Activated naive CD4-positive, alpha-beta T cell treated with anti-CD3 and anti-CD28 coated beads, Interleukin-2, amount 50 U/mL, for 16 hours (primary cell): ENCODE measurements at regions not wholly inside any gene's neighbourhood (a gene's known extent, or its start where the extent isn't known, plus 50 kb on each side); places are given as distances from the start of the nearest gene placed in this dataset.

Source experiments
- DNase-seq: peaks from one replicate; pipeline ENCODE4 v3.0.0-alpha.2; 2020

- no peak for DNase-seq
Observed at GRCh38 chr1:38375035-38375434, 328.4 kb upstream of the POU3F1 start.

- no peak for DNase-seq
Observed at GRCh38 chr1:38371505-38371844, 324.9 kb upstream of the POU3F1 start.

- no peak for DNase-seq
Observed at GRCh38 chr1:38370716-38371504, 324.3 kb upstream of the POU3F1 start.

- no peak for DNase-seq
Observed at GRCh38 chr1:38365242-38365641, 318.6 kb upstream of the POU3F1 start.

DNA sequence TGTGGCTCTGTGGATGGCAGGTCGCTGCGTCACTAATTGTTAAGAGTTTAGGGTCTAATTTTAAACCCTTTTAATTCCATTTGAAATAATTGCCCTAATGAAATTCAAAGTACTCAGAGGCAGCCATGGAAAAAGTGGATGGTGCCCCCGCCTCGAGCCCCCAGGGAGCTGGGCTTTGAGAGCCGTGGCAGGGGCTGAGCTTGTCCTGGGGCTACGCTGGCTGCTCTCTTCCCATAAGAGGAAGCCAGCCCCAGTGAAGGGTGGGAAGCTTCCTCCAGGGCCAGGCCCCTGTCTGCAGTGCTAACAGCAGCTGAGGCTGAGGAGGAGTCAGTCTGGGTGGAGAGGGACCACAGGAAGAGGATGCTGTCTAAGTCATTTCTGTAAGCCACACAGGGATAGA is 315.0 kb upstream of the POU3F1 start:
- no peak for DNase-seq

DNA sequence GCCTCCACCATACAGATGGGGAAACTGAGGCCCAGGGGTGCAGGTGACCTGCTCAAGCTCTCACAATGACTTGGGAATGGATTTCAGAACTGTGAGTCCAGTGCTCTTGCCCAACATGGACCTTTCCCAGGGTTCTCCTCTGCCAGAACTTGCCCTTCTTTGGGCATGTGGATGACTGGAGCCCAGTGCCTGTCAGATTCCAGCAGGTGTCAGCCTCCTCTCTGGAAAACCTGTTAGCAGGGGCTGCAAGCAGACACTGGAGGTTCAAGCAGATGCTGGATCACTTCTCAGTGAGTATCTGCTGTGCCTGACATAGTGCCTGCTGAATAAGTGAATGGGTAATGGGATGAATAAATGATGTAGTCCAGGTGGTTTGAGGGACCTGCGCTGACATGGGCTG is 314.2 kb upstream of the POU3F1 start:
- DNase-seq = no peak

DNA sequence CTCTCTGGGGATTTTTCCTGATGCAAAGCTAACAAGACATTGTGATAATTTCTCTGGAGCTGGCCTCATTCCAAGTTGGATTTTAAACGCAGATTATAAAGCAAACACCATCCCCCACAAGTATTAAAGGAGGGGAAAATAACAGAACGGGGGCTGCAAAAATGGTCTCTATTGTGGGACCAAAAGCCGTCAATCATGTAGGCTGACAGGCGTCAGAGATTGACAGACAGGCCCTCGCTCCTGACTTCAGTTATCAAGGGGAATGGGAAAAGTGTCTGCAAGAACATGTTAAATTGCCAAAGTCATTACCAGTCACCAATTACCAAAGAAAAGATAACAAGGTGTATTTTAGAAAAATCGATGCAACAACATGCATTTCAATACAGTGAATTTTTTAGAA is 307.4 kb upstream of the POU3F1 start:
- no peak for DNase-seq

GRCh38 chr1:38352869-38353268 is 306.3 kb upstream of the POU3F1 start:
- DNase-seq = no peak

DNA sequence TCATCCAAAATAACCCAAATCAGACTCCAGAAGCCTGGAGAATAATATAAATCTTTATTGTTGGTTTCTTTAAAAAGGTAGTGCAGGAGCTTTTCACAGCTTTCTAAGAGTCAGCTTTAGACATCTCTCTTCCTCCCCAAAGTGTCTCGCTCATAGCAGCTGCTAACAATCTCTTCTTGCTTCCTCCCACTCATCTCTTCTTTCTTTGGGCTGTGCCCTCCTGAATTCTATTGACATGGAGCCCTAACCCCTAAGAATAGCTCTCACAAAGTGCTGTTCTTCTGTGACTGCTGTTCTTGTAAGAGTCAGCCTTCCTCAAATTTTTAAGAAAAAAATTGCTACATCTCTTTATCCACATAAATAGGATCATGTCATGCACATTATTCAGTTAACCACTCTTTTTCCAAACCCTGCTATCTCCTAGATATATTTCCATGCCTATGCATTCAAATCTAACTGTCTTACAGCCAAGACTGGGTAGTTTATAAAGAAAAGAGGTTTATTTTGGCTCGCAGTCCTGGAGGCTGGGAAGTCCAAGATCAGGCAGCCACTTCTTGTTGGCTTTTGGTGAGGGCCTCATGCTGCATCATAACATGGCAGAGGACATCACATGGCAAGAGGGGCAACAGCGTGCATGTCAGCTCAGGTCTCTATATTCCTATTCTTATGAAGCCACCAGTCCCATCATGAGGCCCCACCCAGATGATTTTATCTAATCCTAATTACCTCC is 301.0 kb upstream of the POU3F1 start:
- DNase-seq = no peak

- DNase-seq = no peak
Observed at GRCh38 chr1:38344716-38345115, 298.1 kb upstream of the POU3F1 start.

DNA sequence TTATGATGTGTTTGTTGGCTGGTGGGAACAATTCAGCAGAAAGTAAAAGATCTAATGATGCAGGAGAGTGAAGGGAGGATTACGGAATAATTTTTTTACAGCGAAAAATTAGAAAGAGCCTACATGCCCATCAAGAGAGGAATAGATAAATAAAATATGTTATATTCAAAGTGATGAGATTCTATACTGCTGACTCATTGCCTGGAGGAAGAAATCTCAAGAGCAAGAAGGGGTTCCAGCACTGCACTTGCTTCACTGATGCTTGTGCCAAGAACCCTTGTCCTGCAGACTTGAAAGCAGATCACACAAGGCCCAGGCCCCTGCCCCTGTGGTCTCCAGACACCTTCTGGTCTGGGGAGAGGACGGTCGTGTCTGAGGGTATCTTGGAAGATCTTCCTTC is 295.1 kb upstream of the POU3F1 start:
- no peak for DNase-seq

DNA sequence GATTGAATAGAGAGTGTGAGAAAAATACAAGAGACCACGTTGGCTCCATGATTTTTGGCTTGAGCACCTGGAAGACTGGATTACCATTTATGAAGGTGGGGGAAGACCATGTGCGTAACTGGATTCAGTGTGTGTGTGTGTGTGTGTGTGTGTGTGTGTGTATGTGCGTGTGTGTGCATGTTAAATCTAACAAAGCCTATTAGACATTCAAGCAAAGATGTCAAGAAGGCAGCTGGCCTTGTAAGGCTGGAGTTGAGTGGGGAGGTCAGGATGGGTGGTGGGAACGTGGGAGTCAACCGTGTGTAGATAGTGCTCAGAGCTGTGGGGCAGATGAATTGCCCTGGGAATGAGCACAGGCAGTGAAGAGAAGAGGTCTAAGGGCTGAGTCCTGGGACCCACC is 293.8 kb upstream of the POU3F1 start:
- DNase-seq = no peak

- no peak for DNase-seq
Observed at GRCh38 chr1:38337711-38338110, 291.1 kb upstream of the POU3F1 start.

DNA sequence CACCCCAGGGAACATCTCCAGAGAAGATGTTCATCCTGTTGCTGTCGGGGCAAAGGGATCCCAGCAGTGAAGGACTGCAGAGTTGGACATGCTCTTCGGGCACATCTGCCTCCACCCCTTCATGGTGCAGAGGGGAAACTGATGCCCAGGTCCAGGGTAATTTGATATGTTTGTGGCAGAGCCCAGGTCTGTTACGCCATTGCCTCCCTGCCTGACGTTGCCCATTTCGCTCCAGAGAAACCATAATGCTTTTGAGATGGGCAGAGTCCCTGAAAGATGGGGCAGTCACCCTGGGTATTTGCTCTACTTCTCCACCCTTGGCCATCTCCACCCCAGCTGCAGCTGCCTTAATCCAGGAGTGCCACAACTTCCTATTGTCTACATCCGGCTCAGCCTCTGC is 290.4 kb upstream of the POU3F1 start:
- DNase-seq = no peak

- DNase-seq = no peak
Observed at GRCh38 chr1:38336301-38336923, 289.8 kb upstream of the POU3F1 start.

DNA sequence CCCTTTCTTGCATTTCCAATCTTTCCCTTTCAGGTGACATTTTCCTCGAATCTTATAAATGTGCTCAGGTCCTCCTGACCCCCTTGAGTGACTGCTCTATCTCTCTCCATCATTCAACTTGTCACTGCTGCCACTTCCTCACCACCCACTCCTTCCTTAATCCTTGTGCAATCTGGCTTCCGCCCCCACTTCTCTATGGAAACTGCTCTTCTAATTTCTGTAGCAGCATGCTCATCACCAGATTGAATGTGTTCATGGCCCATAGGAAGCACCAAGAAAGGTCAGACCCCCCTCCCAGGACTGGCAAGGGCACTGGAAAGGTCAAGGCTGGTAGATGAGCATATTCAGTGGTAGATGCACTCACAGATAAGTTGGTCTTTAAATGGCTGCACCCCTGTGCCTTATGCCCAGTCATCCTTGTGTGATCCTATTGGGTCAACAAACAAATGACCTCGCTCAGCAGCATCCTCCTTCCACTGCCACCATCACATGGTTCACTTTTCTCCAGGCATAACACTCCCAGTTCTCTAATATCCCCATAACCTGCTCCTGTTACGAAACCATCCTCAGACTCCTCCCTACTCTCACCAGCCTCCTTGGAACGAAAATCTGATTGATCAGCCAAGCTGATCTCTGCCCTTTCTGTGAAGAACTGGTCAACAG is 288.5 kb upstream of the POU3F1 start:
- DNase-seq = no peak

GRCh38 chr1:38332649-38333310 is 286.2 kb upstream of the POU3F1 start:
- no peak for DNase-seq

GRCh38 chr1:38331496-38332210 is 285.1 kb upstream of the POU3F1 start:
- no peak for DNase-seq

DNA sequence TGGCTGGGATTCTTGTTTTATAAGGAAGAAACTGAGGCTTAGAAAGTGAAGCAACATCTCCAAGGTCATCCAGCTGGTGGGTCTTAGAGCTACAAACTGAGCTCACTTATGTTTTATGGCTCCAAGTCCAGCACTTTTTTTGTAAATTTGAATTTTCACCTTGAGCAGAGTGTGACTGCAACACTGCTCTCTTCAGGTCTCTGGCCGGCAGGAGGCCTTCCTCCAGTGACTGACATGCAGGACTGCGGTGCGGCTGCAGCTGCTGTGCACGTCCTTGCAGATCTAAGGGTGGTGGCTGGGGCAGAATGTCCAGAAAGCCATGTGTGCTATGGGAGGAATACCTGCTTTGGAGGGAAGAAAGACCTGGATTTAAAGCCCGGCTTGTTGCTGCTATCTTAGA is 284.2 kb upstream of the POU3F1 start:
- DNase-seq = no peak

DNA sequence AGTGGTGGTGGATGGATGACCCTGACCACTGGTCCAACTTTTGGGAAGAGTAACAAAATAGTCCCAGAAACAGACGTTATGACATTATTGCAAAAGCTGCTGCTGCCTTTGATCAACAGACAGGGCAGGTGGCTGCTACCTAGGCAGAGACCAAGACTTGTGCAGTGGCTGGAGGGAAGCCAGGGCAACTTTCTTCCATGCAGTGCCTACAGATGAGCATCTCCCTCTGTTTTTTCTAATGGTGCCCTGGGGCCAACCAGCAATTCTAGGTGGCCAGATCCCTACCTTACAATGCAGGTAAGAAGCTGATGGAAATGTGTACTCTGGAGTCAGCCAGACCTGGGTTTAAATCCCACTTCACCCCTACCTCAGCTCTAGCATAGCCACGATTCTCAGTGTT is 283.1 kb upstream of the POU3F1 start:
- no peak for DNase-seq

DNA sequence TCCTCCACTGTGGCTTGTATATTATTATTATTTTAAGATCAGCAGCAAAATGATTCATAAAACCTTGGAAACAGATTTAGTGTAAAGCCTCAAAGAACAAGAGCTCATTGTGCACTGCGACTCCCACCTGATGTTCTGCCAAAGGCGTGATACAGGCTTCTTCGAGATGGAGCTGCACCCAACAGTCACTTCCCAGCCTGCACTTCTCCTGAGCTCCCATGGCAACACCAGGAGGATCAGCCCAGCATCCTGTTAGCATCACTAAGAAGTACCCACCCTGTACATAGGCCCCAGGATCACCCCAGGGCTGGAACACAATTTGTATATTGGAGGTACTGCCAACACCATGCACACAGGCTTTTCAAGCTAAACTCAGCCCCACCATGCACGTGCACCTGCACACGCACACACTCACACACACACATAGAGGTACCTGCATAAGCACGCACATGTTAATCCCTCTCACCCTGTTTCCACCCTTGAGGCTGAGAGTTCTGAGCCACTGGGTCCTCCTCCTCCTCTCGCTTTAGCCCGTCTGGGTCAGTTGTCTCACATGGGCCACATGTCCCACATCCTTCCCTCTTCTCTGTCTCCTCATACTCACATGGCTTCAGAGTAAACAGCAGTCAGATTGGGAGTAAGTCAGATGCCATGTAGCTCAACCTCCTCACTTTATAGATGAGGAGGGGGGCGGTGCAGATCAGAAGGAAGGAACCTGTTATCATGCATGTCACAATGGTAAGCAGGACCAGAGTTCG is 281.9 kb upstream of the POU3F1 start:
- DNase-seq = no peak

- no peak for DNase-seq
Observed at GRCh38 chr1:38327559-38327973, 281.0 kb upstream of the POU3F1 start.
